ENCODE measurements at regions not wholly inside any gene's neighbourhood (a gene's known extent, or its start where the extent isn't known, plus 50 kb on each side); places are given as distances from the start of the nearest gene placed in this dataset.

DNA sequence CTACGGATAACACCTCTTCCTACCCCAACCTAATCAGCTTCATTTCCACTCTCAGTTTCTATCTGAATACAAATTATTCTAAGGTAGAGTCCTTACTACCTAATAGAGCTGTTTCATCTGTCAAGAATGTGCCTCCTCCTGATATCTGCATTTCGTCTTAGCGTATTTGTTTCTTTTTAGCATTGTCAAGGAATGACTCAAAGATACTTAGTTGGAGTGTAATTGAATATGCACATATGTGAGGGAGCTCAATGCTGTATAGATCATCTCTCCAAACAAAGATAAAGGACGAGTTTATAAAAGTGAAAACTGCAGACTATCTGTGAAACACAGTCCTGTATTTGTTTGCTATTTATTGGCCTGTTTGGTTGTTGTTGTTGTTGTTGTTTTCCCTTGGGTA is 2059.4 kb upstream of the CELF4 start:
- no peak for TF ChIP-seq TAF1 (conservative IDR thresholded peaks at IDR 0.05)
- no peak for TF ChIP-seq NR2F2 (IDR thresholded peaks at IDR 0.05)
- TF ChIP-seq, protein P1, sequence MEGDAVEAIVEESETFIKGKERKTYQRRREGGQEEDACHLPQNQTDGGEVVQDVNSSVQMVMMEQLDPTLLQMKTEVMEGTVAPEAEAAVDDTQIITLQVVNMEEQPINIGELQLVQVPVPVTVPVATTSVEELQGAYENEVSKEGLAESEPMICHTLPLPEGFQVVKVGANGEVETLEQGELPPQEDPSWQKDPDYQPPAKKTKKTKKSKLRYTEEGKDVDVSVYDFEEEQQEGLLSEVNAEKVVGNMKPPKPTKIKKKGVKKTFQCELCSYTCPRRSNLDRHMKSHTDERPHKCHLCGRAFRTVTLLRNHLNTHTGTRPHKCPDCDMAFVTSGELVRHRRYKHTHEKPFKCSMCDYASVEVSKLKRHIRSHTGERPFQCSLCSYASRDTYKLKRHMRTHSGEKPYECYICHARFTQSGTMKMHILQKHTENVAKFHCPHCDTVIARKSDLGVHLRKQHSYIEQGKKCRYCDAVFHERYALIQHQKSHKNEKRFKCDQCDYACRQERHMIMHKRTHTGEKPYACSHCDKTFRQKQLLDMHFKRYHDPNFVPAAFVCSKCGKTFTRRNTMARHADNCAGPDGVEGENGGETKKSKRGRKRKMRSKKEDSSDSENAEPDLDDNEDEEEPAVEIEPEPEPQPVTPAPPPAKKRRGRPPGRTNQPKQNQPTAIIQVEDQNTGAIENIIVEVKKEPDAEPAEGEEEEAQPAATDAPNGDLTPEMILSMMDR (IDR thresholded peaks at IDR 0.05; ENCODE audit: low read depth, low read length, missing input control), result no peak

All from liver (tissue), 3 donors.